Stimulated activated CD8-positive, alpha-beta memory T cell treated with anti-CD3 and anti-CD28 coated beads, Interleukin-12 subunit alpha, Interleukin-12 subunit beta, amount 100 ng/mL, for 4 hours (primary cell): ENCODE measurements at regions not wholly inside any gene's neighbourhood (a gene's known extent, or its start where the extent isn't known, plus 50 kb on each side); places are given as distances from the start of the nearest gene placed in this dataset.

Experiments
- DNase-seq: peaks from one replicate; pipeline ENCODE4 v3.0.0-alpha.2; 2020; ENCODE audit warnings: low read depth

DNA sequence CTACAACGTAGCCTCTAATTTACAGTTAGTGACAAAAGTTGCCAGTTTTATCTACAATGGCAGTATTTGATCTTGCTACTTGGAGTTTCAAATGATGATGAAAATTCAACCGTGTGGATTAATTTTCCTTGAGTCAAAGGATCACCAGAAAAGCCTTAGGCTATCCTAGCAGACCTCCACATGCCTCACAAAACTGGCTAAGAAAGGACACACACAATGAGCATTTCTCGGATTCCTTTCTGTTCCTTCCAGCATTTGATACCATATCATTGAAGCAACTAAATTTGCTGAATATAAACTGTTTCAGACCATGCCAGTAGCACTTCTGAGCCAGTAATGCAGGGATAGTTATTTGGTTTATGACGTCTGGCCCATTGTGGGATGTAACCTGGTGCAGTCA lies 587.4 kb upstream of the MDFIC2 start:
- DNase-seq = no peak

DNA sequence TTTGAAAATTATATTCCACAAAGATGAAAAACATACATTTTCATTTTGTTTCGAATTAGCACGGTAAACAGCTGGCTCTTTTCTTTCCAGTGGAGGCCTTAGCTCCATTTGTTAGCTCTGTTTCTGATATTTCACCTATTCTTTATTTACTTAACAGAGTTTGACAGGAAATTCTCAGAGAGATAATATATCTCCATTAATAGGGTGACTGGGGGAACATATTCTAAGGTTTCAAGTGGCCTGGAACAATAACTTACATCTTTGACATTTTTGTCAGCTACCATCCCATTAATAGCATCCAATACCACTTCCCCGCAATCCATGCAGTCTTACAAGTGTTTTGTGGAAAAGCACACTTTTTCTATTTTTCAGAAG lies 577.6 kb upstream of the MDFIC2 start:
- no peak for DNase-seq

DNA sequence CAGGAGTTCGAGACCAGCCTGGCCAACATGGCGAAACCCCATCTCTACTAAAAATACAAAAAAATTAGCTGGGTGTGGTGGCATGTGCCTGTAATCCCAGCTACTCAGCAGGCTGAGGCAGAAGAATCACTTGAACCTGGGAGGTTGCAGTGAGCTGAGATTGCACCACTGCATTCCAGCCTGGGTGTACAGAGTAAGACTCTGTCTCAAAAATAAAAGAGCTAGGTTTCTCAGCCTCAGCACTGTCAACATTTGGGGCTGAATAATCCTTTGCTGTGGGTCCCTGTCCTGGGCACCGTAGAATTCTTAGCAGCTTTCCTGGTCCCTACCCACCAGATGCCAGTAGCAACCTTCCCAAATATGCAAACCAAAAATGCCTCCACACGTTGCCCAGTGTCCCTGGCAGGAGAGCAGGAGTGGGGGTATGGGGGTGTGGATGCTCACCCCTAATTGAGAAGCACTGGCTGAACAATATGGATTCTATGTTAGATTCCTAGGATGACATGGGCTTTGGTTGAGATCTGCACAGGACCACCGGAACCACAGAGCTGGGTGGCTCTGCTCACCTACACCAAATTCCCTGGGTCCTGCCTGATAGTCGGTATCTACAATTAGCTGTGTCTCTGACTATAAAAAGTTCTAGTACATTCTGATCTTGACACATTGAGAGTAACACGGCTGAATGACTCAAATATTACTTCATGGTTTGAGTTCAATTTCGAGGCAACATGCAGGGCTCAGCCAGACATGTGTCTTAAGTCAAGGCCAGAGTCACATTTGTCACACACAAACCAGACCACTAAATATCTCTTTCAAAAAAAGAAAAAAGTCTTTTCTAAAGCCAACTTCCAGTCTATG lies 577.0 kb upstream of the MDFIC2 start:
- no peak for DNase-seq

DNA sequence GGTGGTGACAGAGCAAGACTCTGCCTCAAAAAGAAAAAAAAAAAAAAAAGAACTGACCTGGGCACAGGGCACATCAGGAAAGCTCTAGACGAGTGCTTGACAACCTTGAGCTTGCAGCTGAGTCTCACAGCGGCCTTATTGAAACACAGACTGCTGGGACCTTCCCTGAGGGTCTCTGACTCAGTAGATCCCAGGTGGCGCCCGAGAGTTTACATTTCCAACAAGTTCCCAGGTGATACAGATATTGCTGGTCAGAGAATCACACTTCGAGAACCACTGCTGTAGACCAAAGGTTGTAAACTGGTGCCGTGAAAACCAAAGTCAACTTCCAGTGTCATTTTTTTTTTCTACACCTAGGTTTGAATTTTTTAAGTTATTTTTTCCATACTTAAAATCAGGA lies 573.2 kb upstream of the MDFIC2 start:
- no peak for DNase-seq

DNA sequence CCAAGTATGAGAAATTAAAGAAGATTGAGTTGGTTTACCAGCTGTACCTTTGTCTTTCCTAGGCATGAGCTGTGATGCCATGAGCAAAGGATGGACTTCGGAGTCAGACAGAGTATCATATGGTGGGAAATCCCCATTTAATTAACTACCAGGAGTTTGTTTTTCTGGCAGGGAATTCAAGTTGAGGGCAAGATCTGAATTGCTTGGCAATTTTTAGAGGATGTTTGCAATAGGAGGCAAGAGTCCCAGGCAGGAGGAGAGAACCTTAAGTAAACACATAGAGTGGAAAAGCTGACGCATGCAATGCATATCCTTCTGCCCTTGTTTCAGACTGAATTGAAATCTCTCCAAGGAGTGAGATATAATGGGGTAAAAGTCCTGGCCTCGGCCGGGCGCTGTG lies 569.7 kb upstream of the MDFIC2 start:
- DNase-seq = no peak

DNA sequence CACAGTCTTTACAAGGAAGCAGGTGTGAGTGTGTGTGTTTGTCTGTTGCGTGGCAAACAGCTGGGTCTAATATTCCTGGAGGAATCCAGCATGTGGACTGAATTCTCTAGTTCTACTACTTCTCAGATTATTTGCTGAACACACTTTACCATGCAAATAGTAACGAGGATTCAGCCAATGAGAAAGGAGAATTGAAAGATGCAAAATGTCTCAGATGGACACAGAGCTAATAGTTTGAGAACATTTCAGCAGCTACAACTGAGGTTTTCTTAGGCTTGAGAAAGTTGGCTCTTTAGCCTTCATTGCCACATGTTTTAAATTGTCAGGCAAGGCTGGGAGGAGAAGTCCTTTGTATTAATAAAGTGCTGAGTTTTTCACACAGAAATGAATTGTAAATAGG lies 568.0 kb upstream of the MDFIC2 start:
- DNase-seq = no peak

DNA sequence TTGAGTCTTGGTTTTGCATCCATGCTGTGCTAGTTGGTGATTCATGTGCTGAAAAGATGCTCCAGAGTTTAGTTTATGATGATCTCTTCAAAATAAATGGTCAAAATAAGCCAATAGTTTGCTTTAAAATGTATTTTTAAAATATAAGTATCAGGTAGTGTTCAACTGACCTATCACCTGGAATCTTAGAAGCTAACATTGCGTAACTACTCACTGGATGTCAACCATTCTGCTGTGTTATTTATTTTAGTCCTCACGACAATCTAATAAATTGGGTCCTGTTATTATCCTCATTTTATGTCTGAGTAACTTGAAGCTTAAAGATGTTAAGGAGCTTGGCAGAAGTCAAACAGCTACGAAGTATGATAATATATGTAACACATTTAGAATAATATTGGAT lies 563.7 kb upstream of the MDFIC2 start:
- no peak for DNase-seq

DNA sequence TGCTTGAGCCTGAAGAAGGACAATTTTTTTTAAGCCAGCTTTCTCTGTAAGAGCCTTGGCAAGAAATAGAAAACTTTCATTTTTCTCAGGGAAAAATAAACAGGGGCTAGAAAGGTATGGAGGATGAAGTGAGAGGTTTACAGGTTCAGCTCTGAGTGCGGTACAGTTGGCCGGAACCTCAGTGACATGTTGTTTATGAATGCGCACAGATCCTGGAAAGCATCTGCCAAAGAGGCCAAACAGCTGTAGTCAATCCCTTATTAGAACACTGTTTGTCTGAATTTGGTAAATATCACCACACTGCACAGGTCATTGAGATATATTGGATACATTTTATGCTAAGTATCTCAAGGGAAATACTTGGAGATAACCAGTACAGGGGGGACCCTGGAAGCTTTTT lies 561.8 kb upstream of the MDFIC2 start:
- no peak for DNase-seq

DNA sequence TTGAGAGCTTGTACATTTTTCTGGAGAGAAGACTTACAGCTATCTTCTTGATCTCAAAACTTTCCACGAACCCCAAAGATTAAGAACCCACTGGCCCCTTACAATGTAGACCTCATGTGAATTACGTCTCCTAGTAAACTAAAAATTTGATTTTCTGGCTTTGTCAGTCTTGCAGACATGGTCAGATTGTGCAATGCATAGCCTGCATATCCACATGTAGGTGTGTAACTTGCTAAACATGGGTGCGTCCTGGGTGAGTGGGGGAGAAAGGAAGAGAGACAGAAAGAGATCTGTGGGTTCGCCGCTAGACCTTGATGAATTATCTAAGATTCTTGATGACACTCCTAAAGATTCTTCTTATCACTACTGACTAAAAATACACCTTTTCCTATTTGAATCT lies 561.2 kb upstream of the MDFIC2 start:
- DNase-seq = no peak

DNA sequence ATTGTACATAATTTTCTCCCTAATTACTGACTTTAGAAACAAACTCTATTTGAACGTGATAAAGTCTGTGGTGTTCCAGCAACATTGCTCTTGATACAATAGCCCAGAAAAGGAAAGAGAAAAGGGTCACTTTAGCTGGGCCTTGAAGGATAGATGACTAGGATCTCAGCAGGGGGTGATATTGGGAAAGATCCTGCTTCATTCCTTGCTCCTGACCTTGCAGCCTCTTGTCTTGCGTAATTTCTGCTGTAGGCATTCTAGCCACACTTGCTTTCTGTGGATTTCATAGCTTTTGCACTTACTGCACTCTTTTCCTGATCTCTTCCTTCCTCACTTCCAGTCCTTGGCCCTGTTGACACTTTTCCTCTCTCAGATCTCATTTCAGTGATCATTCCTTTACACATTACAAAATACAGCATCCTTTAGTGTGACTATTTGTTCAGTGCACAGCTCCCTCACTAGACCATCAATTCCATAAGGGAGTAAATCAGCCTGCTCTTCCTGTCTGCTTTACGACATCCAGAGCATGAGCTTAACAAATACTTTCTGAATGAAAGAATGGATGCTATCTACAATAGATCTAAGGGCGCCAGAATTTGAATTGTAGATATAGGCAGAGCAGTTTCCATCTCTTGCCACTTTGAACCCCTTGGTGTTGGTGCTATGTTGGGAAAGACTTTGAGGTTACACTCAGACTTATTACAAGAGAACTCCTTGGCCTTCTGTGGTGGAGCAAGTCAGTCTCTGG lies 559.6 kb upstream of the MDFIC2 start:
- no peak for DNase-seq

DNA sequence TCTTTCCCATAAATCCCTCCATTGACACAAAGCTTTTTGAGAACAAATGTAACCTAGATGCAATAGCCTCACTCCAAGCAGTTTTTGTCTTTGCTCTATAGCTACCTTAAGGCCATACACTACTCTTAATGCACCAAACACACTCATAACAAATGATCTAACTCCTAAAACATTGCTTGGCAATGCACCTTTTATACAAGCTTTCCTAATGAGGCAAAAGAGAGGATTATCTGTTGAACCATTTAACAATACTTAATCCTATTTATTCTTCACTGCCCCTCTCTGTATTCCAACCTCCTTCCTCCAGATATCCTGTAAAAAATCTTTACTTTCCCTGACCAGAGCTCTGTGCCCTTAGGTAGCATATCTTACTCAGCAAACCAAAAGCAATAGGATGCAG lies 558.1 kb upstream of the MDFIC2 start:
- DNase-seq = no peak

DNA sequence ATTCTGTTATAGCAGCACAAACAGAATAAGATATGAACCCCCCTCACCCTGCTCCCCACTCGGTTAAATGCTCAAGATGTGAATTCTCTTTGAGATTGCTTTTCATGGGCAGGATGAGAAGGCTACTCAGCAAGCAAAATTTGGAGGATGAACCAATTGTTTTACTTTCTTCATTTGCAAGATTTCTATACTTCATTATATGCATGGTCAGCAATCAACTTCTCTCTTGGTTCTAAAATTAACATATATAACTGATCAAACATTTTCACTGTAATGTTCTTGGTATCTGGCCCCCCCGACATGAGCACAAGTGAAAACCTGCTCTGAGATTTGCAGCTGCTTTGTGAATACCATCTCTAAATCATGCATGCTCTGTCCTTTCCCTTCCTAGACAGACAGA lies 556.1 kb upstream of the MDFIC2 start:
- DNase-seq = no peak

DNA sequence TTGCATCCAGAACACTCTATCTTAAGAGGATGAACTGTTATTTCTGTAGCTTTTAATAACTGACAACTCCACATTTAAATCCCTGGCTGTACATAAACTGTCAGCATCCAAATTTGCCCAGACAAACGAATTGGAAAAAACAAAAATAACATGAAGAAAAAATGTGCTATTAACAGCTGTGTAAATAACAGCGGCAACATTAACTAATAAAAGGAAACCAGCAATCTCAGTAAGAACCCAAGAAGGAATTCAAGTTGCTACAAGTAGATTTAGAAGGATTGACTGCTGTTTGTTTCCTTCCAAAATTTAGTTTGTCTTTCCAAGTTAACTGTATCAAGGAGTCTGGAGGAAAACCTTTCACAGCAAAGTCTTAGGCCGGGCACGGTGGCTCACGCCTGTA lies 550.6 kb upstream of the MDFIC2 start:
- no peak for DNase-seq

DNA sequence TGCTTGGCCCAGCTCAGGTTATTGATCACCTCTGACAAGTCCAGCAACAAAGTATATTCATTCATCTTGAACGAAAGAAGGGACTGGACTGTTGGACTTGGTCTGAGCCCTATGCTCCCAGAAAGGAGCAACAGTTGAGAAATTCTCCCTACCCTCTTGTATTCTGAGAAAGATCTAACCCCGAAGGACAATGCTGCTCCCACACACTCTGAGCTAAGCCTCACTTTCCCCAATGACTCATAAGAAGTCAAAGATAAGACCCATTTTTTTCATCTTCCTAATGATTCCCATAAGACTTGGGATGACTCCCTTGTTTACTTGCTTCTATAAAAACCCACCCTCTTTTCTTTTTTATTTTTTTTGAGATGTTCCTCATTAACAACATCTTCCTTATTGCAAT lies 549.4 kb upstream of the MDFIC2 start:
- no peak for DNase-seq

DNA sequence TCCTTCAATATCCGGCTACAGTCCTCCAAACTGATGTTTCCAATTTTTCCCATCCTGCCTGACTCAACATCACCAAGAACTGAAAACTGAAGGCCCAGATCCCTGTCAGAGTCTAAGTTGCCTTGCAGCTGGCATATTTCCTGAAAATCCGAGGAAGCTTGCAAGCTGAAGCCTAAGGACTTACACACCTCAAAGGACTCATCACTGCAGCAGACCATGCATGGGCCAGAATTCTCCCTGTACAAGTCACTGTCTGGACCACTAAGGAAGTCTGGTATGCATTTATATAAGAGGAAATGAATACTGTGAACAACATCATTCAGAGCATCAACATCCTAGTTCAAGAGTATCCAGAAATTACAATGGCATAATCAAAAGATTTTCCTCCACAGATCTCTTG lies 548.8 kb upstream of the MDFIC2 start:
- DNase-seq = no peak

DNA sequence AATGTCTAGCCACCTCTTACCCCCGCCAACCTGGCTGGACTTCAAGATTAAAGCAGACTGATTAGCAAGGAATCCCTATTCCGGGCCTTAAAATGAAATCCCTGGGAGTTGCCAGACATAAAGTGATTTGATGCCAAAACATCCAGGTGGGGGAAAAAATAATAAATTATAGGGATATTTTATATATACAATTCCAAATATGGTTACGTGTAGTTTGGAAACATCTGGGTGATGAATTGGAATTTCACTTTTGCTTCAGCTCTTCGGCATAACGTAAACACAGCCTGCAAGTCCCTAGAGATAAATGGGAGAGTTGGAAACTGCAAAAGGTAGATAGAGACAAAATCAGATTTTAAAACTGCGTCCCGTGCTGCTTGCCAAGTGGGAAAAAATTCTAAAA lies 545.5 kb upstream of the MDFIC2 start:
- no peak for DNase-seq

DNA sequence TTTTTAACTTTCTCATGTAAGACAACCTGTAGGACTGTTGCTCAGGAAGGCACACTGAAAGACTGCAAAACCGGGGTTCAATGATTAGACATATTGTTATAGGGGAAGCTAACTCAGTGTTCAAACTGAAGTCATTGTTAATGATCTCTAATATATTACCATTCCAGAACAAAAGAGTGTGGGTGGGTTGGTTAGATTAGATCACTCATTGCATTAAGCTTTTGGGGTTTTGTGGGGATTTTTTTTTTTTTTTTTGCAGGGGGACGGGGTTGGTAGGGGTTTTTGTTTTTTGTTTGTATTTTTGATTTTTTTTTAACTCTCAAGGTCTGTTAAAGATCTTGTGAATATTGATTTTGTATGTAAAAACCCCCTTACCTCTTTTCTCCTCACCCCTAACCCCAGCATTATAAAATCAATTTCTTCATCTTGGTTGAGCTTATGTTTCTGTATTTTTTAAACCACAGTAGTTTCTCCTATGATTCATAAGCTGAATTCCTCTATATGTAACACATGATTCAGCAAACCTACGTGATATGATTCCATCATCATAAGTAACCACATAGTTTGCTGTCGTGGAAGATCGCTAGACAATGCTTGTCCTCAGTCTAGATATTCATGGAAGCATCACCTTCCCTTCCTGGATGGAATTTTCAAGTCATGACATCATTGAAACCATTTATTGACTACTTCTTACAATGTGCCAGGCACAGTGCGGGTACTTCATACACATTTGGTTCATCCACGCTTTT lies 544.1 kb upstream of the MDFIC2 start:
- no peak for DNase-seq

DNA sequence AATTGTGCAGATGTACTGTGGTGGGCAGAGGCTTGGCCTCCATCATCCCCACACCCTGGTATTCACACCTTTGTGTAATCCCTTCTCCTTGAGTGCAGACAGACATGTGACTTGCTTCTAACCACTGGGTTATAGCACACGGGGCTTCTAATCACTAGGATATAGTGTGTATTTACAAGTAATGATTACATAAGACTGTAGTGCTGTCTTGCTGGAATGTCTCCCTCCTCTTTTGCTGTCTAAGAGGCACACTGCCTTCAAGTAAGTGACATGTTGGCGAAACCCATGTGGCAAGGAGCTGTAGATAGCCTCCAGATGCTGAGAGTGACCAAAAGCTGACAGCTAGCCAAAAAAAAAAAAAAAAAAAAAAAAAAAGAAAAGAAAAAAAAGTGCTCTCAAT lies 542.7 kb upstream of the MDFIC2 start:
- no peak for DNase-seq

DNA sequence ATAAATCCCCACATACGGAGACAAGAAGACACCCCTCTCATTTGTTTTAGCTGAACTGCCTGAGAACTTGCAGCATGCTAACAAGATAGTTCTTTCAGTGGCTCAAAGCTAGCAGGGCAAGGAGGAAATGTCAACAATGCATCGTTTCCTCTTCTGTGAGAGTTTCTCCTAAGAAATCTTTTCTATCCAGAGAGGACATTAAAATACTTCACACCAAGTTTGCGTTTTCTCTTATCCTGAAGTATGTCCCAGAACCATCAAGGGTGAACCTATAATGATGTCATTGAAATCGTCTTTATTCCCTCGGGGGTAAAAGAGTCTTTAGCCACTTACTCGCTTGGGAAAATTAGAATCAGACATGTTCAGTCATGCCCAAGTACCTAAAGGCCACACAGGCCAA lies 541.7 kb upstream of the MDFIC2 start:
- no peak for DNase-seq

DNA sequence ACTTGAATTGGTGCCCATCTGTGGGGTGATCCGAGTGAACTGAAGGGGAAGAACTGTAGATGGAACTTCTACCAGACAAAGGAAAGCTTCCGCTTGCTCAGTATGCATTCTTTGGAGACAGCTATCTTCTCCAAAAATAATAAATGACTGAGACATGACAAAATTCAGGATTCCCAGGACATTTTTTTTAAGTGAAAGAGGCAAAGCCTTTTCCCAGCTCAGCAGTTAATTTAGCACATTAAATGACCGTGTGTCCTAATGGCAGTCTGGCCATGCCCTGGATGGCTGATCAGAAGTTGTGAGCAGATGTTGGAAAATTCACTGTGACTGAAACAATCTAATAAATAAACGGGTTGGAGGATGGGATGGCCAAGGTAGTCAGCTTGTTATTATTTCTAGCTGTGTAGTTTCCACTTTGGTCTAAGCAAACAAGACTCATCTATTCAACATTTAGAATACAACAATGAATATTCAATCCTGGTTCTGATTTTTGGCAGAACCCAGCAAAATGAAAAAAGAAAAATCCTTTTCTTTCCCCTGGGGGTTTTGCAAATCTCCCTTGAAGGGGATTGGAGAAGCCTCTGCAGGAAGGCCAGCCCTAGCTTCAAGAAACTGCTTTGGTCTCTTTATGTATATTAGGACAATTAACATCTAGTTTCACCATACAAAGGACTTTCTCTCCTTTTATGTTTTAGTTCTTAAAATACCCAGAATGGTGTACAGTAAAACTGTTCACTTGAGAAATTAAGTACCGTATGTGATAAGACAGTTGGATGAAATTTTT lies 540.9 kb upstream of the MDFIC2 start:
- no peak for DNase-seq

DNA sequence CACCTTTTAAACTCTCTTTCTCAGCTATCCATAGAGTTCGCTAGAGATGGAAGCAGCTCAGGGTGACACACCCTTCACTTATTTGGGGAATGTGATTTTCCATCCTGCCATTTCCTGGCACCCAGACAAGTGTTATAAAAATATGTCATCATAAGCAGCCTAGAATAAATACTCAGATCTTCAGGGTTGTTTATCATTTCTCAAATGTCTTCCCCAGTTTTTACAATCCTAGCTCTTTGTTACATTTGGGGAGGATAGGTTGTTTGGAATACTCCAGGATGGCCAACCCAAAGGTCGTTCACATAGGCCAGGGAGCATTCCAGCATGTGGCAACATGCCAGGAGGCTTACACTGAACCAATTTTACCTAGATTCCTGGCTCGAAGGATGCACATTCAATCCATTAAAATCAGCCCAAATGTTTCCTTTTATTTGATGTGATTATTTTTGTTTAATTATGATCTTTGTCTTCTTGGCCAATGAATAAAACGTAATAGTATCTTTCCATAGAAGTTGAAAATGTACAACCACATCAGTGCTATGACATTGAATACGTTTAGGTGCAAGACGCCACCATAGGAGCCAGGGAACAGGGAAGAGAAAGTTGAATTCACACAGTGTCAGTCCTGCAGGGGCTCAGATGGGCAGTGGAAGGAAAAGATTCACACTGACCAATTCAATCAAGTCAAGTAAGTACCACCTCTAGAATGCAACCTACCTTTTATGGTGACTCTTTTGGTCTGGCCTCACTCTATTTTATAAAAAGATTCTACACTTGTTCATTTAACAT lies 537.7 kb upstream of the MDFIC2 start:
- no peak for DNase-seq
